OCI-LY1 (cell line): ENCODE measurements at regions not wholly inside any gene's neighbourhood (a gene's known extent, or its start where the extent isn't known, plus 50 kb on each side); places are given as distances from the start of the nearest gene placed in this dataset.

Experiments used
- H2AFZ ChIP-seq: fragments of 200-600 bp; sonication (generic), shearing (Covaris generic); 2 replicates; pipeline ENCODE4 v1.6.0; 2014; ENCODE audit warnings: antibody characterized with exemption, mild to moderate bottlenecking, low read length
- H3F3A ChIP-seq: fragments of 200-600 bp; sonication (generic), shearing (Covaris generic); 2 replicates; pipeline ENCODE4 v1.6.0; 2014; ENCODE audit warnings: mild to moderate bottlenecking, antibody characterized with exemption, low read length, moderate library complexity; ENCODE audit not compliant: insufficient read depth
- H3K27ac ChIP-seq: fragments of 200-600 bp; sonication (generic); 2 replicates; pipeline ENCODE4 v1.5.1; 2014; ENCODE audit warnings: low read length, mixed run types, mild to moderate bottlenecking, low read depth; ENCODE audit not compliant: poor library complexity, severe bottlenecking
- H3K27me3 ChIP-seq: fragments of 200-600 bp; sonication (generic); 2 replicates; pipeline ENCODE4 v1.6.0; 2014; ENCODE audit warnings: antibody characterized with exemption, mild to moderate bottlenecking, low read length, moderate library complexity; ENCODE audit not compliant: insufficient read depth
- H3K36me3 ChIP-seq: fragments of 200-600 bp; sonication (generic); 2 replicates; pipeline ENCODE4 v1.6.1; 2014; ENCODE audit warnings: mild to moderate bottlenecking, antibody characterized with exemption, low read length, moderate library complexity, mixed read lengths; ENCODE audit not compliant: insufficient read depth
- H3K4me1 ChIP-seq: fragments of 200-600 bp; sonication (generic); 2 replicates; pipeline ENCODE4 v1.5.1; 2014; ENCODE audit warnings: mild to moderate bottlenecking, low read length, moderate library complexity; ENCODE audit not compliant: insufficient read depth, severe bottlenecking
- H3K4me2 ChIP-seq: fragments of 200-600 bp; sonication (generic), shearing (Covaris generic); 2 replicates; pipeline ENCODE4 v1.6.1; 2014; ENCODE audit warnings: low read length
- H3K4me3 ChIP-seq: fragments of 200-600 bp; sonication (generic); 2 replicates; pipeline ENCODE4 v1.5.1; 2014; ENCODE audit warnings: low read length, low read depth, mild to moderate bottlenecking, mixed read lengths; ENCODE audit not compliant: poor library complexity, severe bottlenecking
- H3K79me2 ChIP-seq: fragments of 200-600 bp; shearing (Covaris generic); 2 replicates; pipeline ENCODE4 v1.6.1; 2016; ENCODE audit warnings: mixed run types, low read length, mixed read lengths; ENCODE audit not compliant: insufficient read depth
- H3K9ac ChIP-seq: fragments of 200-600 bp; sonication (generic), shearing (Covaris generic); 2 replicates; pipeline ENCODE4 v1.6.1; 2014; ENCODE audit warnings: mild to moderate bottlenecking, low read length, mixed read lengths
- H3K9me2 ChIP-seq: fragments of 200-600 bp; sonication (generic), shearing (Covaris generic); 2 replicates; pipeline ENCODE4 v1.6.1; 2014; ENCODE audit warnings: low read depth, mild to moderate bottlenecking, low read length, mixed read lengths
- H3K9me3 ChIP-seq: fragments of 200-600 bp; shearing (Covaris generic); 2 replicates; pipeline ENCODE4 v1.6.1; 2014; ENCODE audit warnings: low read length, mixed read lengths
- H4K20me1 ChIP-seq: fragments of 200-600 bp; sonication (generic), shearing (Covaris generic); 2 replicates; pipeline ENCODE4 v1.6.0; 2016; ENCODE audit warnings: mild to moderate bottlenecking, low read length; ENCODE audit not compliant: insufficient read depth
- EZH2 ChIP-seq: fragments of 200-600 bp; sonication (generic), shearing (Covaris generic); IDR thresholded peaks from 2 replicates; pipeline ENCODE4 v1.8.0; 2017; ENCODE audit warnings: borderline replicate concordance, mixed run types, mild to moderate bottlenecking, antibody characterized with exemption, low read length, moderate library complexity, mixed read lengths
- TF ChIP-seq, protein P1 (sequence below): fragments of 200-600 bp; sonication (generic), shearing (Covaris generic); IDR thresholded peaks from 2 replicates; pipeline ENCODE4 v1.5.1; 2017; ENCODE audit warnings: mild to moderate bottlenecking, antibody characterized with exemption, low read length, moderate library complexity, mixed read lengths

DNA sequence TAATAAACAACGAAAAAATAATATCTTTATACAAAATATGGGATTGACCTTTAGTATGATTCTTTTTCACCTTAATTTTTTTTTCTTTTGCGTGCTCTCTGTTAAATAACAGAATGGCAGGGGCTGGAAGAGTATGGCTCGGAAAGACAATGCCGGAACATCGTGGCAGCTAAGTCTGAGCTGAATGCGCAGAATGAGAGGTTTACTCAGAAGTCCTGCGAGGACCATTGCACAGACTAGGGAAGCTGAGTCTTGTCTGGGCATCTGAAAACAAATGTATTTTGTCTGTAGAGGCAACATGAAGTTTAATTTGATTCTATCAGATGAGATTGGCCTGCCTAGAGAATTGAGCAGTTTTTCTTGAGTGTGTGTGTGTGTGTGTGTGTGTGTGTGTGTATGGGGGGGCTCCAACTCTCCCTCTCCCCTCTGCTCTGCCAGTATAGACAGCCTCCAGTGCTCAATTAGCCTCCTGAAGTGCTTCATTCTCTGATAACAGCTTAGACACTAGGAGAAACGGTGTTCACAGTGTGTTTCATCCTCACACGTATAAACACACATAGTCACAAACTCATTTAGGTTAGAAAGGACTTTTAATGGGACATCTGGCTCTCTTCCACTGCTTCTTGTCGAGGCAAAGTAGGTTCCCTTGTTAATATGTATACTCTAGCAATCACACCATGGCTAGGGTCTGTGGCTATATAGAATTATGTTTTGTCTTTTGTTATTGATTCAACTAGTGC lies 244.3 kb upstream of the SORL1-AS1 start:
- H3K9me3 ChIP-seq: no peaks in the 10 kb centered on the region
- H3K36me3 ChIP-seq: no peaks in the 10 kb centered on the region
- H2AFZ ChIP-seq: no peak overlapping the region
- no peaks in the 10 kb centered on the region for H3K79me2 ChIP-seq
- H3K4me1 ChIP-seq: no peaks in the 10 kb centered on the region
- no peak overlapping the region for H3K27ac ChIP-seq
- H3K4me2 ChIP-seq: no peak overlapping the region
- H3K9me2 ChIP-seq: no peaks in the 10 kb centered on the region
- no peaks in the 10 kb centered on the region for H3F3A ChIP-seq
- no peak overlapping the region for H3K9ac ChIP-seq
- no peak for TF ChIP-seq EZH2
- TF ChIP-seq, protein P1, sequence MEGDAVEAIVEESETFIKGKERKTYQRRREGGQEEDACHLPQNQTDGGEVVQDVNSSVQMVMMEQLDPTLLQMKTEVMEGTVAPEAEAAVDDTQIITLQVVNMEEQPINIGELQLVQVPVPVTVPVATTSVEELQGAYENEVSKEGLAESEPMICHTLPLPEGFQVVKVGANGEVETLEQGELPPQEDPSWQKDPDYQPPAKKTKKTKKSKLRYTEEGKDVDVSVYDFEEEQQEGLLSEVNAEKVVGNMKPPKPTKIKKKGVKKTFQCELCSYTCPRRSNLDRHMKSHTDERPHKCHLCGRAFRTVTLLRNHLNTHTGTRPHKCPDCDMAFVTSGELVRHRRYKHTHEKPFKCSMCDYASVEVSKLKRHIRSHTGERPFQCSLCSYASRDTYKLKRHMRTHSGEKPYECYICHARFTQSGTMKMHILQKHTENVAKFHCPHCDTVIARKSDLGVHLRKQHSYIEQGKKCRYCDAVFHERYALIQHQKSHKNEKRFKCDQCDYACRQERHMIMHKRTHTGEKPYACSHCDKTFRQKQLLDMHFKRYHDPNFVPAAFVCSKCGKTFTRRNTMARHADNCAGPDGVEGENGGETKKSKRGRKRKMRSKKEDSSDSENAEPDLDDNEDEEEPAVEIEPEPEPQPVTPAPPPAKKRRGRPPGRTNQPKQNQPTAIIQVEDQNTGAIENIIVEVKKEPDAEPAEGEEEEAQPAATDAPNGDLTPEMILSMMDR: no peak
- no peaks in the 10 kb centered on the region for H4K20me1 ChIP-seq
- H3K27me3 ChIP-seq: no peaks in the 10 kb centered on the region
- H3K4me3 ChIP-seq: no peak overlapping the region

DNA sequence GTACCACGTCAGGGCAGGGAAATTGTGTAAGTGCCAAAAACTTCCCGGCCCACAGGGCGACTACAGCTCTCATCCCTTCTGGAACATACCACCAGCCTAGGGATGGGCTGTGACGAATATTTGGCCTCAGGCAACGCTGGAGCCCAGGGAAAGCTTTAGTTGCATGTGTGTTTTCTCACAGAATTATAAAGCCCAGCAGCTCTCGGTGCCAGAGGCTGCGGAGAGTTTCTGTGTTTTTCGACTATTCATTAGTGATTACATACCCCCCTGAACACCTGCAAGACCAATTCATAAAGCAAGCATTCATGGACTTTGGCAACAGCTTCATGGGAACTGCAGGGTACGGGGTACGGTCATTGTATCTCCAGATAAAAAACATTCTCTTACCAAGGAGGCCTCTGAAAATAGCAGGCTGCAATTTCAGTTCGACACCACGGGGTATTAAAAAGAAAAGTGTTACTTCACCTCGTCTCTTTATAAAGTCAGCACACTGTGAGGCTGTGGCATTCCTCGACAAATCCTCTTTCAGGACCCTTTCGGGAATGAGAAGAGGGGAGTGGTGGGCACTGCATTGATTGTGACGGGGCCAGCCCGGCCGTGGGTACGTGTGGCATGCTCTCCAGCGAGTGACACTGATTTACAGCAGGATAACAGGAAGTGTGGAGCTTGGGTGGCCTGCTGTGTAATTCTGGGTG lies 243.6 kb upstream of the SORL1-AS1 start:
- no peak overlapping the region for H3K4me2 ChIP-seq
- no peaks in the 10 kb centered on the region for H3K27me3 ChIP-seq
- no peak overlapping the region for H2AFZ ChIP-seq
- no peak overlapping the region for H3K9ac ChIP-seq
- no peaks in the 10 kb centered on the region for H3K36me3 ChIP-seq
- H3K9me3 ChIP-seq: no peaks in the 10 kb centered on the region
- no peaks in the 10 kb centered on the region for H3K9me2 ChIP-seq
- H3K79me2 ChIP-seq: no peaks in the 10 kb centered on the region
- no peak overlapping the region for H3K4me3 ChIP-seq
- no peaks in the 10 kb centered on the region for H4K20me1 ChIP-seq
- no peaks in the 10 kb centered on the region for H3K4me1 ChIP-seq
- no peak overlapping the region for H3K27ac ChIP-seq
- TF ChIP-seq, protein P1: no peak
- no peak for TF ChIP-seq EZH2
- no peaks in the 10 kb centered on the region for H3F3A ChIP-seq

DNA sequence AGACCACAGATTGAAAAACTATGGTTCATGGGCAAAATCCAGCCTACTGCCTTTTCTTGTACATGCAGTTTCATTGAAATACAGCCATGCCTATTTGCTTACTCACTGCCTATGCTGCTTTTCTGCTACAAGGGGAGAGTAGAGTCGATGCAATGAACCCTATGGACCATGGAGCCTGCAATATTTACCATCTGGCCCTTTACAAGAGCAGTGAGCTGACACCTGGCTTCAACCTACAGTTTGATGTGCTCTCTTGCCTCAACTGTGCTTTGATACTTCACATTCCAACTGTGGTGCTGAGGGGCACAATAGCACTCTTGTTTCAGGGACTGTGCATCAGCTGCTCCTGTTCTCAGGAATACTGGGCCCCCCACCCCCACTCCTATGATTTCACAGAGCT lies 239.5 kb upstream of the SORL1-AS1 start:
- no peaks in the 10 kb centered on the region for H3K4me1 ChIP-seq
- no peak overlapping the region for H2AFZ ChIP-seq
- no peak overlapping the region for H3K9ac ChIP-seq
- H3K36me3 ChIP-seq: no peaks in the 10 kb centered on the region
- no peaks in the 10 kb centered on the region for H3K9me2 ChIP-seq
- H3K79me2 ChIP-seq: no peaks in the 10 kb centered on the region
- TF ChIP-seq, protein P1: no peak
- TF ChIP-seq EZH2: no peak
- no peak overlapping the region for H3K4me2 ChIP-seq
- no peak overlapping the region for H3K27ac ChIP-seq
- no peaks in the 10 kb centered on the region for H4K20me1 ChIP-seq
- no peaks in the 10 kb centered on the region for H3K9me3 ChIP-seq
- H3K27me3 ChIP-seq: no peaks in the 10 kb centered on the region
- no peaks in the 10 kb centered on the region for H3F3A ChIP-seq
- H3K4me3 ChIP-seq: no peak overlapping the region
